HG03103 (cell line): ENCODE measurements at regions not wholly inside any gene's neighbourhood (a gene's known extent, or its start where the extent isn't known, plus 50 kb on each side); places are given as distances from the start of the nearest gene placed in this dataset.
"Not testable (repeated sequence)": the region's sequence is repeated elsewhere in the genome, so short reads cannot be mapped to it uniquely, and the experiment has no call there.

Experiments used
- ATAC-seq: cut with Tn5 transposase; IDR thresholded peaks from one replicate; pipeline ENCODE4 v1.9.1; 2021; ENCODE audit warnings: low read depth; ENCODE audit not compliant: unreplicated experiment

GRCh38 chr11:121358760-121359159 lies 66.2 kb downstream of the SC5D start:
- no peak for ATAC-seq

- no peak for ATAC-seq
These were observed 67.0 kb downstream of the SC5D start for GRCh38 chr11:121359591-121359990.

GRCh38 chr11:121362955-121363354 lies 70.4 kb downstream of the SC5D start:
- ATAC-seq, result not testable (repeated sequence)

- no peak for ATAC-seq
These were observed 72.7 kb downstream of the SC5D start for GRCh38 chr11:121365304-121365703.

- ATAC-seq, result no peak
These were observed 73.5 kb downstream of the SC5D start for GRCh38 chr11:121366038-121366437.

- peak; percentile 84 for ATAC-seq
These were observed 74.7 kb downstream of the SC5D start for GRCh38 chr11:121367001-121367843.

- ATAC-seq, result no peak
These were observed 75.3 kb downstream of the SC5D start for GRCh38 chr11:121367844-121368225.

- ATAC-seq, result no peak
These were observed 76.0 kb downstream of the SC5D start for GRCh38 chr11:121368364-121369240.

- no peak for ATAC-seq
These were observed 76.8 kb downstream of the SC5D start for GRCh38 chr11:121369366-121369765.

GRCh38 chr11:121372028-121372427 lies 79.5 kb downstream of the SC5D start:
- ATAC-seq, result no peak

GRCh38 chr11:121372671-121373429 lies 79.3 kb upstream of the SORL1 start:
- ATAC-seq, result peak; percentile 86

- no peak for ATAC-seq
These were observed 77.7 kb upstream of the SORL1 start for GRCh38 chr11:121374286-121374985.

- ATAC-seq, result no peak
These were observed 76.0 kb upstream of the SORL1 start for GRCh38 chr11:121376130-121376529.

- not testable (repeated sequence) for ATAC-seq
These were observed 72.8 kb upstream of the SORL1 start for GRCh38 chr11:121379145-121379810.

GRCh38 chr11:121383716-121384115 lies 68.4 kb upstream of the SORL1 start:
- ATAC-seq, result no peak

- no peak for ATAC-seq
These were observed 66.4 kb upstream of the SORL1 start for GRCh38 chr11:121385688-121386087.
